Panc1 (cell line): ENCODE measurements at regions not wholly inside any gene's neighbourhood (a gene's known extent, or its start where the extent isn't known, plus 50 kb on each side); places are given as distances from the start of the nearest gene placed in this dataset.

Source experiments
- ATAC-seq: fragments of 200-7000 bp; cut with Tn5 transposase; 2 replicates; pipeline ENCODE4 v1.9.1; 2020; ENCODE audit warnings: mild to moderate bottlenecking, moderate library complexity
- BruUV-seq: library from RNA; stranded (reverse); fragments of 400-500 nt; replicated peaks from 2 replicates; lab custom pipeline; 2021; lab: Mats Ljungman, UMichigan
- CTCF ChIA-PET: fragments of 300-600 bp; sonication (Branson Sonifier 250); formaldehyde crosslinking; loops from one replicate; lab custom pipeline; 2022; ENCODE audit warnings: antibody characterized with exemption; lab: Charles Lee
- POLR2A ChIA-PET: fragments of 300-600 bp; sonication (Branson Sonifier 250); formaldehyde crosslinking; loops from one replicate; lab custom pipeline; 2022; ENCODE audit warnings: antibody characterized with exemption; lab: Charles Lee
- DNase-seq: peaks from one replicate; pipeline ENCODE4 v3.0.0-alpha.2; 2010; ENCODE audit warnings: low read depth, low spot score
- H3K27ac ChIP-seq: 2 replicates; pipeline ENCODE4 v1.5.1; 2011; ENCODE audit warnings: mild to moderate bottlenecking, low read length, inconsistent platforms
- H3K27me3 ChIP-seq: fragments of 200-500 bp; sonication (Bioruptor generic); 2 replicates; pipeline ENCODE4 v1.6.0; 2014; ENCODE audit warnings: low read length, inconsistent platforms; ENCODE audit not compliant: control insufficient read depth, insufficient read depth
- H3K36me3 ChIP-seq: fragments of 200-500 bp; sonication (Bioruptor generic); 2 replicates; pipeline ENCODE4 v1.5.1; 2014; ENCODE audit warnings: inconsistent platforms, mild to moderate bottlenecking, low read length, moderate library complexity; ENCODE audit not compliant: control insufficient read depth, insufficient read depth
- H3K4me1 ChIP-seq: 2 replicates; pipeline ENCODE4 v1.5.1; 2011; ENCODE audit warnings: inconsistent platforms, mild to moderate bottlenecking, low read length, moderate library complexity; ENCODE audit not compliant: control insufficient read depth, insufficient read depth
- H3K4me3 ChIP-seq, 2 experiments: 2 replicates each; pipeline ENCODE4 v1.5.1; 2011 to 2012; ENCODE audit warnings: low read depth in 2 of 2, low read length in 2 of 2, mild to moderate bottlenecking in 2 of 2, inconsistent platforms in 1 of 2, moderate library complexity in 1 of 2
- H3K9me3 ChIP-seq: fragments of 200-500 bp; sonication (Bioruptor generic); 2 replicates; pipeline ENCODE4 v1.5.1; 2014; ENCODE audit warnings: low read depth, mild to moderate bottlenecking, inconsistent platforms, low read length, moderate library complexity; ENCODE audit not compliant: control insufficient read depth, insufficient read depth
- CTCF ChIP-seq: fragments of 450-650 bp; IDR thresholded peaks from 2 replicates; pipeline ENCODE4 v1.5.1; 2017; ENCODE audit warnings: mild to moderate bottlenecking
- POLR2AphosphoS5 ChIP-seq: IDR thresholded peaks from 2 replicates; pipeline ENCODE4 v1.6.1; 2012; ENCODE audit warnings: mild to moderate bottlenecking, low read depth, low read length, moderate library complexity
- REST ChIP-seq, 2 experiments: IDR thresholded peaks; 2 replicates each; pipeline ENCODE4 v1.6.1; 2011 to 2012; ENCODE audit warnings: low read depth in 2 of 2, control low read depth in 1 of 2, low read length in 1 of 2, mild to moderate bottlenecking in 1 of 2, moderate library complexity in 1 of 2; ENCODE audit not compliant: insufficient read depth in 1 of 2
- SIN3A ChIP-seq: IDR thresholded peaks from 2 replicates; pipeline ENCODE4 v1.6.1; 2012; ENCODE audit warnings: low read depth, mild to moderate bottlenecking, low read length, moderate library complexity, borderline replicate concordance; ENCODE audit not compliant: insufficient read depth
- TCF7L2 ChIP-seq: IDR thresholded peaks from 2 replicates; pipeline ENCODE4 v1.6.1; 2011; ENCODE audit warnings: mild to moderate bottlenecking, low read depth, low read length, inconsistent platforms
- in situ Hi-C: cut with HindIII; loops from 2 replicates; pipeline ENCODE4 v1.10.0; 2016; ENCODE audit warnings: low sequenced_read_pairs, low pct_unique_long_range_greater_than_20kb
- intact Hi-C: fragments of 100-400 bp; cut with micrococcal nuclease; formaldehyde crosslinking; loops from one replicate; pipeline ENCODE4 v1.10.0; 2022; ENCODE audit not compliant: unreplicated experiment

GRCh38 chr6:92139601-92140000, 1279.8 kb downstream of the EPHA7 start:
- ATAC-seq (no peak), DNase-seq (no peak)
- H3K36me3 ChIP-seq, result no peaks in the 10 kb centered on the region
- TF ChIP-seq TCF7L2, result no peak
- TF ChIP-seq SIN3A, result no peak
- TF ChIP-seq POLR2AphosphoS5, result no peak
- TF ChIP-seq REST (IDR thresholded peaks at IDR 0.05; ENCODE audit: insufficient read depth in 1 of 2, low read depth in 2 of 2, low read length in 1 of 2), result no peak
- no peak for TF ChIP-seq CTCF
- H3K27me3 ChIP-seq, result no peaks in the 10 kb centered on the region
- BruUV-seq, result no TSS peak
- CTCF ChIA-PET, result no interaction called here
- in situ Hi-C loops, result no loop called here
- H3K4me3 ChIP-seq, result no peak overlapping the region
- no peaks in the 10 kb centered on the region for H3K4me1 ChIP-seq
- no peaks in the 10 kb centered on the region for H3K9me3 ChIP-seq
- no peak overlapping the region for H3K27ac ChIP-seq
- POLR2A ChIA-PET, result no interaction called here
- intact Hi-C loops, result no loop called here

GRCh38 chr6:92132957-92133356, 1286.4 kb downstream of the EPHA7 start:
- no peaks in the 10 kb centered on the region for H3K27me3 ChIP-seq
- in situ Hi-C loops, result no loop called here

More at GRCh38 chr6:92132957-92133356, 1286.4 kb downstream of the EPHA7 start:
- no peak overlapping the region for H3K27ac ChIP-seq
- no peaks in the 10 kb centered on the region for H3K36me3 ChIP-seq
- no peaks in the 10 kb centered on the region for H3K9me3 ChIP-seq
- intact Hi-C loops, result no loop called here
- DNase-seq (no peak), ATAC-seq (no peak)
- no TSS peak for BruUV-seq
- ChIA-PET CTCF (no interaction called here), POLR2A (no interaction called here)
- no peak overlapping the region for H3K4me3 ChIP-seq
- no peaks in the 10 kb centered on the region for H3K4me1 ChIP-seq
- no peak for TF ChIP-seq POLR2AphosphoS5
- TF ChIP-seq CTCF, result no peak
- TF ChIP-seq TCF7L2, result no peak
- no peak for TF ChIP-seq SIN3A
- no peak for TF ChIP-seq REST (IDR thresholded peaks at IDR 0.05; ENCODE audit: insufficient read depth in 1 of 2, low read depth in 2 of 2, low read length in 1 of 2)
